K562 (cell line): ENCODE measurements at regions not wholly inside any gene's neighbourhood (a gene's known extent, or its start where the extent isn't known, plus 50 kb on each side); places are given as distances from the start of the nearest gene placed in this dataset.

ENCODE experiments used
- ATAC-seq: fragments of 200-7000 bp; cut with Tn5 transposase; 3 replicates; pipeline ENCODE4 v1.9.1; 2020; ENCODE audit warnings: moderate library complexity
- BruUV-seq: library from RNA; stranded (reverse); fragments of 400-500 nt; replicated peaks from 2 replicates; lab custom pipeline; 2021; lab: Mats Ljungman, UMichigan
- CTCF ChIA-PET: fragments of 300-600 bp; formaldehyde crosslinking; extraction: SDS; loops from one replicate; lab custom pipeline; 2021; ENCODE audit warnings: low intra/inter-chr PET ratio; lab: Yijun Ruan, JAX
- POLR2A ChIA-PET: fragments of 300-600, 350-650 bp; sonication (Branson Sonifier 250); formaldehyde crosslinking; extraction: SDS; loops from one replicate; lab custom pipeline; 2021; ENCODE audit warnings: antibody characterized with exemption, inconsistent platforms; lab: Yijun Ruan, JAX
- DNase-seq, 4 experiments: peaks; one replicate each; pipeline versions ENCODE4 v3.0.0 to v3.0.0-alpha.2; 2011 to 2018; ENCODE audit warnings: low spot score in 3 of 4, mixed read lengths in 3 of 4; ENCODE audit errors: extremely low read depth in 1 of 4
- FAIRE-seq: peaks from 2 replicates; lab custom pipeline; 2011; peaks lifted over from hg19 to GRCh38; lab: Jason Lieb, UNC
- H2AFZ ChIP-seq: 2 replicates; pipeline ENCODE4 v1.6.0; 2011; ENCODE audit warnings: low read depth, low read length, control low read depth, inconsistent platforms
- H3K27ac ChIP-seq: fragments of 200-600 bp; 3 replicates; pipeline ENCODE4 v1.8.0; 2011; ENCODE audit warnings: low read depth, mild to moderate bottlenecking, control low read depth, inconsistent platforms, low read length, moderate library complexity, mixed read lengths; ENCODE audit errors: extremely low read depth
- H3K27me3 ChIP-seq, 2 experiments: fragments of 300-600 bp in 1 of 2; 2 replicates in 1 of 2; 3 replicates in 1 of 2; pipeline versions ENCODE4 v1.6.0 to v1.8.0; 2011; ENCODE audit warnings: inconsistent platforms in 2 of 2, low read length in 2 of 2, mild to moderate bottlenecking in 1 of 2, mixed read lengths in 1 of 2, moderate library complexity in 1 of 2; ENCODE audit not compliant: control insufficient read depth in 2 of 2, insufficient read depth in 2 of 2
- H3K36me3 ChIP-seq: fragments of 300-600 bp; 3 replicates; pipeline ENCODE4 v1.8.0; 2011; ENCODE audit warnings: mild to moderate bottlenecking, low read length, inconsistent platforms; ENCODE audit not compliant: control insufficient read depth, insufficient read depth
- H3K4me1 ChIP-seq, 2 experiments: fragments of 200-600 bp in 1 of 2; replicated peaks in 1 of 2; 2 replicates in 1 of 2; 3 replicates in 1 of 2; pipeline versions ENCODE4 v1.5.1 to v1.8.0; 2011; ENCODE audit warnings: inconsistent platforms in 2 of 2, low read length in 2 of 2, mild to moderate bottlenecking in 1 of 2, mixed read lengths in 1 of 2, moderate library complexity in 1 of 2; ENCODE audit not compliant: control insufficient read depth in 2 of 2, insufficient read depth in 2 of 2
- H3K4me2 ChIP-seq: 2 replicates; pipeline ENCODE4 v1.6.1; 2011; ENCODE audit warnings: low read length, control low read depth, inconsistent platforms, mixed read lengths; ENCODE audit not compliant: insufficient read depth
- H3K4me3 ChIP-seq: fragments of 200-600 bp; sonication (generic), shearing (Covaris generic); 2 replicates; pipeline ENCODE4 v1.5.1; 2016; ENCODE audit warnings: control low read depth, inconsistent platforms
- H3K79me2 ChIP-seq: fragments of 200-600 bp; 3 replicates; pipeline ENCODE4 v1.8.0; 2011; ENCODE audit warnings: low read length, inconsistent platforms; ENCODE audit not compliant: control insufficient read depth, insufficient read depth
- H3K9ac ChIP-seq, 2 experiments: 2 replicates each; pipeline versions ENCODE4 v1.6.0 to v1.6.1; 2011; ENCODE audit warnings: low read depth in 2 of 2, low read length in 2 of 2, control low read depth in 1 of 2, inconsistent platforms in 1 of 2, mild to moderate bottlenecking in 1 of 2, mixed read lengths in 1 of 2; ENCODE audit not compliant: insufficient read depth in 1 of 2
- H3K9me1 ChIP-seq: one replicate; pipeline ENCODE4 v1.6.0; 2011; ENCODE audit warnings: inconsistent platforms, mild to moderate bottlenecking, low read length, moderate library complexity; ENCODE audit not compliant: control insufficient read depth, insufficient read depth
- H3K9me3 ChIP-seq: replicated peaks from 2 replicates; pipeline ENCODE4 v1.5.1; 2011; ENCODE audit warnings: low read depth, low read length, inconsistent platforms; ENCODE audit not compliant: control insufficient read depth, insufficient read depth
- H4K20me1 ChIP-seq: replicated peaks from 2 replicates; pipeline ENCODE4 v1.6.1; 2011; ENCODE audit warnings: low read length, inconsistent platforms, mixed read lengths; ENCODE audit not compliant: control insufficient read depth, insufficient read depth
- BHLHE40 ChIP-seq: IDR thresholded peaks from 2 replicates; pipeline ENCODE4 v1.6.1; 2011; ENCODE audit warnings: low read length, improper control_type of control experiment
- CHCHD3 ChIP-seq: fragments of 250-450 bp; sonication (Bioruptor Pico); IDR thresholded peaks from 2 replicates; pipeline ENCODE4 v2.1.2; 2022; ENCODE audit warnings: mild to moderate bottlenecking
- DDX20 ChIP-seq: fragments of 450-650 bp; IDR thresholded peaks from 2 replicates; pipeline ENCODE4 v1.6.1; 2016; ENCODE audit warnings: missing genetic modification characterization, low read depth, mild to moderate bottlenecking, missing compliant biosample characterization, moderate library complexity
- EP400 ChIP-seq: fragments of 450-650 bp; IDR thresholded peaks from 2 replicates; pipeline ENCODE4 v1.6.1; 2017; ENCODE audit warnings: antibody characterized with exemption, mild to moderate bottlenecking, moderate library complexity
- FOXA3 ChIP-seq, 2 experiments: fragments of 450-650 bp in 1 of 2; sonication (generic) in 1 of 2; formaldehyde crosslinking; IDR thresholded peaks in 1 of 2; conservative IDR thresholded peaks in 1 of 2; 2 replicates each; pipeline versions ENCODE4 v1.4.0 to v1.8.0; 2020 to 2022; ENCODE audit warnings: mild to moderate bottlenecking in 2 of 2, missing genetic modification reagents in 1 of 2
- GABPA ChIP-seq: fragments of 200-800 bp; sonication (Bioruptor generic); conservative IDR thresholded peaks from 2 replicates; pipeline ENCODE4 v1.6.1; 2016; ENCODE audit warnings: low read depth, missing genetic modification characterization, missing compliant biosample characterization
- KLF6 ChIP-seq: fragments of 250-450 bp; sonication (Bioruptor Pico); IDR thresholded peaks from 2 replicates; pipeline ENCODE4 v1.4.0; 2020; ENCODE audit warnings: mild to moderate bottlenecking, moderate library complexity, borderline replicate concordance
- ZNF239 ChIP-seq: fragments of 250-450 bp; sonication (Bioruptor Pico); IDR thresholded peaks from 2 replicates; pipeline ENCODE4 v1.4.0; 2020; ENCODE audit warnings: mild to moderate bottlenecking
- ZNF277 ChIP-seq: fragments of 250-450 bp; sonication (Bioruptor Pico); IDR thresholded peaks from 2 replicates; pipeline ENCODE4 v1.8.0; 2022; ENCODE audit warnings: inconsistent platforms, mild to moderate bottlenecking, moderate library complexity, borderline replicate concordance
- ZNF75A ChIP-seq: fragments of 450-650 bp; formaldehyde crosslinking; IDR thresholded peaks from 2 replicates; pipeline ENCODE4 v1.4.0; 2020; ENCODE audit warnings: mild to moderate bottlenecking
- ZNF766 ChIP-seq: fragments of 200-800 bp; sonication (Bioruptor generic); conservative IDR thresholded peaks from 2 replicates; pipeline ENCODE4 v1.6.1; 2016; ENCODE audit warnings: missing genetic modification characterization, missing compliant biosample characterization
- ZZZ3 ChIP-seq: fragments of 450-650 bp; IDR thresholded peaks from 2 replicates; pipeline ENCODE4 v1.6.1; 2016; ENCODE audit warnings: antibody characterized with exemption, mild to moderate bottlenecking, moderate library complexity
- WGBS: fragments of 100-300 bp; shearing (Covaris generic); methylation state at CpG from one replicate; pipeline ENCODE4 v1.1.6; 2016; ENCODE audit warnings: low coverage, mixed read lengths; ENCODE audit not compliant: insufficient coverage; ENCODE audit errors: missing lambda C conversion rate; 5-methylcytosine and 5-hydroxymethylcytosine counted together
- in situ Hi-C: fragments of 300-500 bp; cut with MboI; formaldehyde crosslinking; loops from 4 replicates; pipeline ENCODE4 v1.15.0; 2018; ENCODE audit warnings: inconsistent platforms, mixed read lengths
- intact Hi-C: fragments of 100-400 bp; cut with micrococcal nuclease; formaldehyde crosslinking; loops from 2 replicates; pipeline ENCODE4 v1.14.2; 2022
- TF ChIP-seq, protein P1 (sequence below): fragments of 250-450 bp; sonication (Bioruptor Pico); IDR thresholded peaks from 2 replicates; pipeline ENCODE4 v1.8.0; 2021; ENCODE audit warnings: moderate library complexity, mild to moderate bottlenecking, inconsistent platforms

DNA sequence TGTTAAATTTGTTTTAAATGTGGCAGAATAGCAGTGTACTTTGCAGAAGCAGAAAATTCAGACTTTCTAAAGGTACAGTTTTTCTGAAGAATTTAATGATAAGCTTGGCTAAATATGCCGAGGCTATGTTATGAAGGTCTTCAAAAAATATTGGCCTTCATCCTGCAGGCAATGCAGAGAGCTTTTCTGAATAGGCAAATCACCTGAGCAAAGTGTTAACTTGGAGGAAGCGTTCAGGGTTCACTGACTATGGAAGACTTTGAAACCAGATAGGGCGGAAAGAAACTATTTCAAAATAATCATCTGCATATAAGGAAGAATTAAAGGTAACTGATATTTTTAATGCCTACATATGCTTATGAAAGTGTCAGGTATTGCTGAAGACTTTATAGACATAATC lies 133.7 kb upstream of the SETBP1 start:
- intact Hi-C loops (no loop called here), in situ Hi-C loops (no loop called here)
- Histone ChIP-seq H3K9ac (no peak overlapping the region), H3K4me1 (no peaks in the 10 kb centered on the region), H3K9me3 (no peaks in the 10 kb centered on the region), H3K4me2 (no peak overlapping the region), H3K27me3 (no peaks in the 10 kb centered on the region), H3K36me3 (no peaks in the 10 kb centered on the region), H2AFZ (no peak overlapping the region), H4K20me1 (no peaks in the 10 kb centered on the region), H3K79me2 (no peaks in the 10 kb centered on the region), H3K4me3 (no peak overlapping the region), H3K9me1 (no peaks in the 10 kb centered on the region), H3K27ac (no peak overlapping the region)
- WGBS = 0% methylated on average over 3 of the region's 3 CpGs
- FAIRE-seq (no peak), DNase-seq (no peak), ATAC-seq (no peak)
- BruUV-seq = no TSS peak
- POLR2A ChIA-PET = no interaction called here
- CTCF ChIA-PET = no interaction called here
- TF ChIP-seq BHLHE40 = no peak
- TF ChIP-seq KLF6 (CRISPR knock-in tag) = no peak
- no peak for TF ChIP-seq ZNF277 (CRISPR knock-in tag)
- TF ChIP-seq GABPA (tag) = no peak
- TF ChIP-seq ZZZ3 = no peak
- TF ChIP-seq ZNF75A (CRISPR knock-in tag) = no peak
- no peak for TF ChIP-seq ZNF766 (CRISPR knock-in tag)
- no peak for TF ChIP-seq ZNF239
- no peak for TF ChIP-seq FOXA3 (CRISPR knock-in tag; conservative IDR thresholded peaks at IDR 0.05 in 1 of 2, IDR thresholded peaks at IDR 0.05 in 1 of 2)
- no peak for TF ChIP-seq EP400
- TF ChIP-seq, protein P1, sequence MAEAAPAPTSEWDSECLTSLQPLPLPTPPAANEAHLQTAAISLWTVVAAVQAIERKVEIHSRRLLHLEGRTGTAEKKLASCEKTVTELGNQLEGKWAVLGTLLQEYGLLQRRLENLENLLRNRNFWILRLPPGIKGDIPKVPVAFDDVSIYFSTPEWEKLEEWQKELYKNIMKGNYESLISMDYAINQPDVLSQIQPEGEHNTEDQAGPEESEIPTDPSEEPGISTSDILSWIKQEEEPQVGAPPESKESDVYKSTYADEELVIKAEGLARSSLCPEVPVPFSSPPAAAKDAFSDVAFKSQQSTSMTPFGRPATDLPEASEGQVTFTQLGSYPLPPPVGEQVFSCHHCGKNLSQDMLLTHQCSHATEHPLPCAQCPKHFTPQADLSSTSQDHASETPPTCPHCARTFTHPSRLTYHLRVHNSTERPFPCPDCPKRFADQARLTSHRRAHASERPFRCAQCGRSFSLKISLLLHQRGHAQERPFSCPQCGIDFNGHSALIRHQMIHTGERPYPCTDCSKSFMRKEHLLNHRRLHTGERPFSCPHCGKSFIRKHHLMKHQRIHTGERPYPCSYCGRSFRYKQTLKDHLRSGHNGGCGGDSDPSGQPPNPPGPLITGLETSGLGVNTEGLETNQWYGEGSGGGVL (CRISPR knock-in tag) = no peak
- no peak for TF ChIP-seq DDX20 (tag)
- TF ChIP-seq CHCHD3 (CRISPR knock-in tag) = no peak
